Mesenchymal stem cell (in vitro differentiated cells and primary cell): ENCODE measurements at regions not wholly inside any gene's neighbourhood (a gene's known extent, or its start where the extent isn't known, plus 50 kb on each side); places are given as distances from the start of the nearest gene placed in this dataset.

ENCODE experiments used
- DNase-seq: peaks from one replicate; pipeline ENCODE4 v3.0.0-alpha.2; 2013
- H2AFZ ChIP-seq: one replicate; pipeline ENCODE4 v1.6.1; 2013; ENCODE audit warnings: low read depth, mild to moderate bottlenecking, control low read depth, inconsistent platforms, low read length, moderate library complexity
- H2AK5ac ChIP-seq: 2 replicates; pipeline ENCODE4 v1.6.1; 2013; ENCODE audit warnings: low read length, moderate library complexity, mild to moderate bottlenecking, inconsistent platforms; ENCODE audit not compliant: severe bottlenecking
- H2BK120ac ChIP-seq: one replicate; pipeline ENCODE4 v1.6.1; 2013; ENCODE audit warnings: low read depth, mild to moderate bottlenecking, inconsistent platforms, low read length, moderate library complexity
- H2BK12ac ChIP-seq, 2 experiments: one replicate each; pipeline ENCODE4 v1.6.1; 2013; ENCODE audit warnings: inconsistent platforms in 2 of 2, low read length in 2 of 2, mild to moderate bottlenecking in 2 of 2, moderate library complexity in 2 of 2, control low read depth in 1 of 2
- H2BK15ac ChIP-seq: one replicate; pipeline ENCODE4 v1.6.1; 2013; ENCODE audit warnings: mild to moderate bottlenecking, low read depth, inconsistent platforms; ENCODE audit not compliant: poor library complexity, severe bottlenecking
- H2BK5ac ChIP-seq: 2 replicates; pipeline ENCODE4 v1.6.1; 2013; ENCODE audit warnings: low read depth, mild to moderate bottlenecking, low read length, control low read depth, inconsistent platforms; ENCODE audit not compliant: poor library complexity, severe bottlenecking
- H3K14ac ChIP-seq, 2 experiments: one replicate each; pipeline ENCODE4 v1.6.1; 2013; ENCODE audit warnings: inconsistent platforms in 2 of 2, low read length in 2 of 2, control low read depth in 1 of 2, mild to moderate bottlenecking in 1 of 2, moderate library complexity in 1 of 2
- H3K18ac ChIP-seq, 2 experiments: one replicate each; pipeline ENCODE4 v1.6.1; 2013; ENCODE audit warnings: inconsistent platforms in 2 of 2, low read length in 2 of 2, control low read depth in 1 of 2, low read depth in 1 of 2, mild to moderate bottlenecking in 1 of 2
- H3K23ac ChIP-seq, 2 experiments: one replicate each; pipeline ENCODE4 v1.6.1; 2013; ENCODE audit warnings: inconsistent platforms in 2 of 2, low read length in 2 of 2, mild to moderate bottlenecking in 2 of 2, moderate library complexity in 2 of 2, control low read depth in 1 of 2
- H3K27ac ChIP-seq: 2 replicates; pipeline ENCODE4 v1.5.1; 2013; ENCODE audit warnings: mild to moderate bottlenecking, moderate library complexity, low read length, control low read depth, inconsistent platforms; ENCODE audit not compliant: poor library complexity, severe bottlenecking
- H3K27me3 ChIP-seq, 2 experiments: 2 replicates each; pipeline versions ENCODE4 v1.6.1 to v1.7.0; 2013; ENCODE audit warnings: low read length in 2 of 2, mild to moderate bottlenecking in 2 of 2, moderate library complexity in 2 of 2, control low read depth in 1 of 2, inconsistent platforms in 1 of 2; ENCODE audit not compliant: control insufficient read depth in 1 of 2, insufficient read depth in 1 of 2
- H3K36me3 ChIP-seq, 2 experiments: 2 replicates each; pipeline versions ENCODE4 v1.6.1 to v1.7.0; 2013; ENCODE audit warnings: low read length in 2 of 2, control low read depth in 1 of 2, inconsistent platforms in 1 of 2, low read depth in 1 of 2, mild to moderate bottlenecking in 1 of 2; ENCODE audit not compliant: insufficient read depth in 2 of 2, control insufficient read depth in 1 of 2
- H3K4ac ChIP-seq, 2 experiments: one replicate each; pipeline ENCODE4 v1.6.1; 2013; ENCODE audit warnings: inconsistent platforms in 2 of 2, low read length in 2 of 2, mild to moderate bottlenecking in 2 of 2, moderate library complexity in 2 of 2, control low read depth in 1 of 2, low read depth in 1 of 2
- H3K4me1 ChIP-seq: 2 replicates; pipeline ENCODE4 v1.6.1; 2013; ENCODE audit warnings: low read depth, low read length, control low read depth; ENCODE audit not compliant: control insufficient read depth, insufficient read depth
- H3K4me2 ChIP-seq: 2 replicates; pipeline ENCODE4 v1.6.1; 2013; ENCODE audit warnings: low read length, mild to moderate bottlenecking, inconsistent platforms; ENCODE audit not compliant: poor library complexity, severe bottlenecking
- H3K4me3 ChIP-seq, 2 experiments: 2 replicates each; pipeline versions ENCODE4 v1.5.1 to v1.7.0; 2013; ENCODE audit warnings: low read length in 2 of 2, mild to moderate bottlenecking in 2 of 2, control low read depth in 1 of 2, low read depth in 1 of 2; ENCODE audit not compliant: insufficient read depth in 1 of 2
- H3K79me1 ChIP-seq: replicated peaks from 2 replicates; pipeline ENCODE4 v1.6.1; 2013; ENCODE audit warnings: mild to moderate bottlenecking, control low read depth, low read length, inconsistent platforms; ENCODE audit not compliant: poor library complexity, severe bottlenecking
- H3K9ac ChIP-seq: 2 replicates; pipeline ENCODE4 v1.7.0; 2013; ENCODE audit warnings: mild to moderate bottlenecking, low read length, moderate library complexity
- H3K9me3 ChIP-seq: 2 replicates; pipeline ENCODE4 v1.7.0; 2013; ENCODE audit warnings: mild to moderate bottlenecking, low read length; ENCODE audit not compliant: control insufficient read depth
- H4K8ac ChIP-seq: one replicate; pipeline ENCODE4 v1.6.1; 2013; ENCODE audit warnings: inconsistent platforms, mild to moderate bottlenecking, low read length, moderate library complexity
- H4K91ac ChIP-seq: one replicate; pipeline ENCODE4 v1.6.1; 2013; ENCODE audit warnings: mild to moderate bottlenecking, low read length, inconsistent platforms
- WGBS: methylation state at CpG from one replicate; pipeline ENCODE4 v1.1.7; 2013; ENCODE audit warnings: mixed read lengths; 5-methylcytosine and 5-hydroxymethylcytosine counted together

GRCh38 chr4:159758061-159758460 lies 655.2 kb downstream of the RAPGEF2 start:
- no peaks in the 10 kb centered on the region for H3K9me3 ChIP-seq
- no peak overlapping the region for H2BK15ac ChIP-seq
- H3K9ac ChIP-seq: no peak overlapping the region
- H2BK120ac ChIP-seq: no peak overlapping the region
- no peak overlapping the region for H2BK12ac ChIP-seq
- no peaks in the 10 kb centered on the region for H3K36me3 ChIP-seq
- no peak for DNase-seq
- no peak overlapping the region for H4K8ac ChIP-seq
- no peak overlapping the region for H3K4ac ChIP-seq
- H3K27me3 ChIP-seq: no peaks in the 10 kb centered on the region
- no peak overlapping the region for H3K18ac ChIP-seq
- WGBS: no CpG with 5 or more reads among the region's 1 CpG
- no peaks in the 10 kb centered on the region for H3K4me1 ChIP-seq
- no peak overlapping the region for H2BK5ac ChIP-seq
- no peaks in the 10 kb centered on the region for H3K79me1 ChIP-seq
- no peak overlapping the region for H4K91ac ChIP-seq
- H3K14ac ChIP-seq: no peak overlapping the region
- H3K4me3 ChIP-seq: no peak overlapping the region
- H2AK5ac ChIP-seq: no peak overlapping the region
- no peak overlapping the region for H3K27ac ChIP-seq
- no peak overlapping the region for H3K4me2 ChIP-seq
- H3K23ac ChIP-seq: no peak overlapping the region
- no peak overlapping the region for H2AFZ ChIP-seq

- Histone ChIP-seq H3K27ac (no peak overlapping the region), H3K14ac (no peak overlapping the region), H3K9ac (no peak overlapping the region), H3K9me3 (no peaks in the 10 kb centered on the region), H3K4me2 (no peak overlapping the region), H3K18ac (no peak overlapping the region), H3K27me3 (no peaks in the 10 kb centered on the region), H2BK120ac (no peak overlapping the region), H3K4ac (no peak overlapping the region), H2BK15ac (no peak overlapping the region), H2BK12ac (no peak overlapping the region), H2AK5ac (no peak overlapping the region), H3K23ac (no peak overlapping the region), H3K4me1 (no peaks in the 10 kb centered on the region), H4K8ac (no peak overlapping the region), H3K79me1 (no peaks in the 10 kb centered on the region), H4K91ac (no peak overlapping the region), H3K4me3 (no peak overlapping the region), H2BK5ac (no peak overlapping the region), H2AFZ (no peak overlapping the region), H3K36me3 (no peaks in the 10 kb centered on the region)
- no CpG with 5 or more reads among the region's 1 CpG for WGBS
- DNase-seq: no peak
Measured at GRCh38 chr4:159762672-159763071, 659.8 kb downstream of the RAPGEF2 start.

- Histone ChIP-seq H3K4me1 (no peaks in the 10 kb centered on the region), H2BK12ac (no peak overlapping the region), H3K18ac (no peak overlapping the region), H3K9ac (peak overlapping the region; percentile 44), H3K14ac (no peak overlapping the region), H3K4ac (no peak overlapping the region), H3K4me3 (no peak overlapping the region), H3K27me3 (no peaks in the 10 kb centered on the region), H3K36me3 (no peaks in the 10 kb centered on the region), H2AK5ac (no peak overlapping the region), H4K91ac (no peak overlapping the region), H3K9me3 (no peaks in the 10 kb centered on the region), H3K4me2 (no peak overlapping the region), H3K79me1 (no peaks in the 10 kb centered on the region), H3K23ac (no peak overlapping the region), H2AFZ (no peak overlapping the region), H4K8ac (no peak overlapping the region), H2BK15ac (no peak overlapping the region), H3K27ac (no peak overlapping the region), H2BK120ac (no peak overlapping the region), H2BK5ac (no peak overlapping the region)
- DNase-seq: peak; percentile 63
- 46% methylated on average over 5 of the region's 5 CpGs for WGBS
Measured at GRCh38 chr4:159764343-159764952, 661.6 kb downstream of the RAPGEF2 start.

GRCh38 chr4:159765382-159765781 lies 662.5 kb downstream of the RAPGEF2 start:
- H3K4me2 ChIP-seq: no peak overlapping the region
- H3K4me1 ChIP-seq: no peaks in the 10 kb centered on the region
- no peak overlapping the region for H3K4ac ChIP-seq
- H2AFZ ChIP-seq: no peak overlapping the region
- no peaks in the 10 kb centered on the region for H3K36me3 ChIP-seq
- WGBS: 80% methylated on average over 1 of the region's 1 CpG
- H2AK5ac ChIP-seq: no peak overlapping the region
- H2BK5ac ChIP-seq: no peak overlapping the region
- no peak overlapping the region for H2BK120ac ChIP-seq
- no peak overlapping the region for H3K9ac ChIP-seq
- no peak overlapping the region for H3K14ac ChIP-seq
- no peak overlapping the region for H3K23ac ChIP-seq
- no peak overlapping the region for H3K27ac ChIP-seq
- no peak overlapping the region for H2BK12ac ChIP-seq
- no peaks in the 10 kb centered on the region for H3K27me3 ChIP-seq
- no peak overlapping the region for H3K4me3 ChIP-seq
- H3K9me3 ChIP-seq: no peaks in the 10 kb centered on the region
- no peak overlapping the region for H3K18ac ChIP-seq
- no peak overlapping the region for H4K91ac ChIP-seq
- H3K79me1 ChIP-seq: no peaks in the 10 kb centered on the region
- DNase-seq: no peak
- no peak overlapping the region for H2BK15ac ChIP-seq
- no peak overlapping the region for H4K8ac ChIP-seq
